GM23338 (cell line): ENCODE measurements at regions not wholly inside any gene's neighbourhood (a gene's known extent, or its start where the extent isn't known, plus 50 kb on each side); places are given as distances from the start of the nearest gene placed in this dataset.

Experiments used
- EZH2 ChIP-seq: fragments of 200-600 bp; sonication (generic); IDR thresholded peaks from one replicate; pipeline ENCODE4 v1.8.0; 2017; ENCODE audit warnings: antibody characterized with exemption, mild to moderate bottlenecking, low read depth; ENCODE audit not compliant: unreplicated experiment
- EZH2phosphoT487 ChIP-seq: fragments of 200-600 bp; sonication (generic); IDR thresholded peaks from one replicate; pipeline ENCODE4 v1.8.1; 2018; ENCODE audit warnings: antibody characterized with exemption; ENCODE audit not compliant: unreplicated experiment
- JUNB ChIP-seq: IDR thresholded peaks from one replicate; pipeline ENCODE4 v1.6.1; 2016; ENCODE audit warnings: antibody characterized with exemption; ENCODE audit not compliant: unreplicated experiment
- NANOG ChIP-seq: IDR thresholded peaks from 2 replicates; pipeline ENCODE4 v1.6.1; 2016; ENCODE audit warnings: antibody characterized with exemption, borderline replicate concordance
- POLR2AphosphoS5 ChIP-seq: IDR thresholded peaks from 2 replicates; pipeline ENCODE4 v1.6.1; 2016; ENCODE audit warnings: antibody characterized with exemption, low read depth
- STAT1 ChIP-seq: IDR thresholded peaks from one replicate; pipeline ENCODE4 v1.6.1; 2016; ENCODE audit warnings: antibody characterized with exemption; ENCODE audit not compliant: unreplicated experiment
- ZNF331 ChIP-seq: fragments of 250-450 bp; sonication (Bioruptor Pico); IDR thresholded peaks from 2 replicates; pipeline ENCODE4 v1.5.0; 2020; ENCODE audit warnings: low read depth, mild to moderate bottlenecking, moderate library complexity
- TF ChIP-seq, protein P1 (sequence below), 2 experiments: fragments of 200-600 bp in 1 of 2; sonication (generic) in 1 of 2; conservative IDR thresholded peaks; 2 replicates each; pipeline versions ENCODE4 v1.5.1 to v1.6.1; 2016 to 2017; ENCODE audit warnings: antibody characterized with exemption in 2 of 2, low read depth in 2 of 2, mild to moderate bottlenecking in 2 of 2, moderate library complexity in 1 of 2
- TF ChIP-seq, protein P2 (sequence below): IDR thresholded peaks from one replicate; pipeline ENCODE4 v1.6.1; 2018; ENCODE audit warnings: antibody characterized with exemption; ENCODE audit not compliant: unreplicated experiment
- TF ChIP-seq, protein P3 (sequence below): IDR thresholded peaks from 2 replicates; pipeline ENCODE4 v1.6.1; 2016; ENCODE audit warnings: antibody characterized with exemption

DNA sequence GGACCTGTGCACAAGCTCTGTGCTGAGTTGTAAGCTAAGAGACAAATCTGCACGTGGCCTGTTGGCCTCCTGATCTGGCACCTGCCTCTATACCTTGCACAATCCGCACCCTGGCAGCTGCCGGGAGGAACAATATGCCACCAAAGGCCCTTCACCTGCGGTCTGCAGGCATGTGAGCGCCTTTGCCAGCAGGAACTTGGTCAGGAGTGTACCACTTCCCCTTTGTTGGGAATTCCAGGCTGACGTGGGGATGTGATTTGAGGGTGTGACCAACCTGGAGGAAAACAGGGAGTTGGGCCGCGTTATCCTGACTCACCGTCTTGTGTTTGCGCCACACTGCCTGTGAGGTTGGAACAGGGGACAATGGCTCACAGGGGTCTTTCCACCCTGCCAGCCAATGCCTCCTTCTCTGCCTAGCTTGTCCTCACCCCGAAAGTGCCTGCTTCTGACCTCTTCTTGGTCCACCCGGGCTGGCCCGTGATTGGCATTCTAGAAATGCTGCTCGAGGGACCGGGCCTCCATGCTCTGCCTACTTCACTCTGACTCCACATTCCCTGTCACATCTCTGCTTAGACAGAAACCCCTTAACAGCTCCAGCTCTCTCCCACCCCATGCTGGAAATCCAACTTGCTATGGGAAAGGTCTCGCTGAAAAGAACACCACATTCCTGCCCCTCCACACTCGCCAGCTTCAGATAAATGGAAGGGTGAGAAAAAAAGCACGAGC is 67.1 kb upstream of the MAP4K4 start:
- TF ChIP-seq, protein P1, sequence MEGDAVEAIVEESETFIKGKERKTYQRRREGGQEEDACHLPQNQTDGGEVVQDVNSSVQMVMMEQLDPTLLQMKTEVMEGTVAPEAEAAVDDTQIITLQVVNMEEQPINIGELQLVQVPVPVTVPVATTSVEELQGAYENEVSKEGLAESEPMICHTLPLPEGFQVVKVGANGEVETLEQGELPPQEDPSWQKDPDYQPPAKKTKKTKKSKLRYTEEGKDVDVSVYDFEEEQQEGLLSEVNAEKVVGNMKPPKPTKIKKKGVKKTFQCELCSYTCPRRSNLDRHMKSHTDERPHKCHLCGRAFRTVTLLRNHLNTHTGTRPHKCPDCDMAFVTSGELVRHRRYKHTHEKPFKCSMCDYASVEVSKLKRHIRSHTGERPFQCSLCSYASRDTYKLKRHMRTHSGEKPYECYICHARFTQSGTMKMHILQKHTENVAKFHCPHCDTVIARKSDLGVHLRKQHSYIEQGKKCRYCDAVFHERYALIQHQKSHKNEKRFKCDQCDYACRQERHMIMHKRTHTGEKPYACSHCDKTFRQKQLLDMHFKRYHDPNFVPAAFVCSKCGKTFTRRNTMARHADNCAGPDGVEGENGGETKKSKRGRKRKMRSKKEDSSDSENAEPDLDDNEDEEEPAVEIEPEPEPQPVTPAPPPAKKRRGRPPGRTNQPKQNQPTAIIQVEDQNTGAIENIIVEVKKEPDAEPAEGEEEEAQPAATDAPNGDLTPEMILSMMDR (conservative IDR thresholded peaks at IDR 0.05; ENCODE audit: low read depth in 2 of 2), result no peak
- TF ChIP-seq POLR2AphosphoS5, result no peak
- no peak for TF ChIP-seq JUNB
- TF ChIP-seq EZH2, result no peak
- TF ChIP-seq ZNF331 (CRISPR knock-in tag), result no peak
- TF ChIP-seq EZH2phosphoT487, result no peak
- TF ChIP-seq, protein P2, sequence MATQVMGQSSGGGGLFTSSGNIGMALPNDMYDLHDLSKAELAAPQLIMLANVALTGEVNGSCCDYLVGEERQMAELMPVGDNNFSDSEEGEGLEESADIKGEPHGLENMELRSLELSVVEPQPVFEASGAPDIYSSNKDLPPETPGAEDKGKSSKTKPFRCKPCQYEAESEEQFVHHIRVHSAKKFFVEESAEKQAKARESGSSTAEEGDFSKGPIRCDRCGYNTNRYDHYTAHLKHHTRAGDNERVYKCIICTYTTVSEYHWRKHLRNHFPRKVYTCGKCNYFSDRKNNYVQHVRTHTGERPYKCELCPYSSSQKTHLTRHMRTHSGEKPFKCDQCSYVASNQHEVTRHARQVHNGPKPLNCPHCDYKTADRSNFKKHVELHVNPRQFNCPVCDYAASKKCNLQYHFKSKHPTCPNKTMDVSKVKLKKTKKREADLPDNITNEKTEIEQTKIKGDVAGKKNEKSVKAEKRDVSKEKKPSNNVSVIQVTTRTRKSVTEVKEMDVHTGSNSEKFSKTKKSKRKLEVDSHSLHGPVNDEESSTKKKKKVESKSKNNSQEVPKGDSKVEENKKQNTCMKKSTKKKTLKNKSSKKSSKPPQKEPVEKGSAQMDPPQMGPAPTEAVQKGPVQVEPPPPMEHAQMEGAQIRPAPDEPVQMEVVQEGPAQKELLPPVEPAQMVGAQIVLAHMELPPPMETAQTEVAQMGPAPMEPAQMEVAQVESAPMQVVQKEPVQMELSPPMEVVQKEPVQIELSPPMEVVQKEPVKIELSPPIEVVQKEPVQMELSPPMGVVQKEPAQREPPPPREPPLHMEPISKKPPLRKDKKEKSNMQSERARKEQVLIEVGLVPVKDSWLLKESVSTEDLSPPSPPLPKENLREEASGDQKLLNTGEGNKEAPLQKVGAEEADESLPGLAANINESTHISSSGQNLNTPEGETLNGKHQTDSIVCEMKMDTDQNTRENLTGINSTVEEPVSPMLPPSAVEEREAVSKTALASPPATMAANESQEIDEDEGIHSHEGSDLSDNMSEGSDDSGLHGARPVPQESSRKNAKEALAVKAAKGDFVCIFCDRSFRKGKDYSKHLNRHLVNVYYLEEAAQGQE, result no peak
- TF ChIP-seq, protein P3, sequence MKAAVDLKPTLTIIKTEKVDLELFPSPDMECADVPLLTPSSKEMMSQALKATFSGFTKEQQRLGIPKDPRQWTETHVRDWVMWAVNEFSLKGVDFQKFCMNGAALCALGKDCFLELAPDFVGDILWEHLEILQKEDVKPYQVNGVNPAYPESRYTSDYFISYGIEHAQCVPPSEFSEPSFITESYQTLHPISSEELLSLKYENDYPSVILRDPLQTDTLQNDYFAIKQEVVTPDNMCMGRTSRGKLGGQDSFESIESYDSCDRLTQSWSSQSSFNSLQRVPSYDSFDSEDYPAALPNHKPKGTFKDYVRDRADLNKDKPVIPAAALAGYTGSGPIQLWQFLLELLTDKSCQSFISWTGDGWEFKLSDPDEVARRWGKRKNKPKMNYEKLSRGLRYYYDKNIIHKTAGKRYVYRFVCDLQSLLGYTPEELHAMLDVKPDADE, result no peak
- TF ChIP-seq STAT1, result no peak
- TF ChIP-seq NANOG, result no peak
